NCI-H2171 treated with DMSO at 0.1 percent for 48 hours (cell line): ENCODE measurements at regions not wholly inside any gene's neighbourhood (a gene's known extent, or its start where the extent isn't known, plus 50 kb on each side); places are given as distances from the start of the nearest gene placed in this dataset.

ENCODE experiments used
- DNase-seq: peaks from one replicate; lab custom pipeline; 2025; lab: John Stamatoyannopoulos, UW

GRCh38 chr2:11953258-11953657, 206.8 kb downstream of the LPIN1 start:
- no peak for DNase-seq

- DNase-seq = peak; percentile 67
These were observed 208.9 kb downstream of the LPIN1 start for GRCh38 chr2:11955314-11955713.

GRCh38 chr2:11955884-11956291, 209.5 kb downstream of the LPIN1 start:
- DNase-seq = no peak

GRCh38 chr2:11962707-11963328, 216.4 kb downstream of the LPIN1 start:
- no peak for DNase-seq

- DNase-seq = no peak
These were observed 217.5 kb downstream of the LPIN1 start for GRCh38 chr2:11963966-11964365.

GRCh38 chr2:11967946-11968465, 221.6 kb downstream of the LPIN1 start:
- peak; percentile 76 for DNase-seq

GRCh38 chr2:11968521-11968920, 222.1 kb downstream of the LPIN1 start:
- no peak for DNase-seq

GRCh38 chr2:11969774-11970173, 223.3 kb downstream of the LPIN1 start:
- DNase-seq = no peak

- no peak for DNase-seq
These were observed 228.1 kb downstream of the LPIN1 start for GRCh38 chr2:11974573-11974972.

- no peak for DNase-seq
These were observed 228.9 kb downstream of the LPIN1 start for GRCh38 chr2:11975373-11975772.

- DNase-seq = no peak
These were observed 229.6 kb downstream of the LPIN1 start for GRCh38 chr2:11976073-11976472.

GRCh38 chr2:11977766-11978524, 231.5 kb downstream of the LPIN1 start:
- DNase-seq = no peak

- no peak for DNase-seq
These were observed 234.4 kb downstream of the LPIN1 start for GRCh38 chr2:11980809-11981208.

GRCh38 chr2:11983401-11983800, 237.0 kb downstream of the LPIN1 start:
- no peak for DNase-seq

GRCh38 chr2:11983870-11984269, 237.4 kb downstream of the LPIN1 start:
- no peak for DNase-seq

- DNase-seq = no peak
These were observed 238.1 kb downstream of the LPIN1 start for GRCh38 chr2:11984316-11985158.

- no peak for DNase-seq
These were observed 239.6 kb downstream of the LPIN1 start for GRCh38 chr2:11985817-11986566.

- DNase-seq = no peak
These were observed 240.7 kb downstream of the LPIN1 start for GRCh38 chr2:11987151-11987550.

- no peak for DNase-seq
These were observed 242.4 kb downstream of the LPIN1 start for GRCh38 chr2:11988691-11989353.

- DNase-seq = no peak
These were observed 242.9 kb downstream of the LPIN1 start for GRCh38 chr2:11989354-11989703.

- no peak for DNase-seq
These were observed 244.1 kb downstream of the LPIN1 start for GRCh38 chr2:11990576-11990975.
